ENCODE measurements at regions not wholly inside any gene's neighbourhood (a gene's known extent, or its start where the extent isn't known, plus 50 kb on each side); places are given as distances from the start of the nearest gene placed in this dataset.

DNA sequence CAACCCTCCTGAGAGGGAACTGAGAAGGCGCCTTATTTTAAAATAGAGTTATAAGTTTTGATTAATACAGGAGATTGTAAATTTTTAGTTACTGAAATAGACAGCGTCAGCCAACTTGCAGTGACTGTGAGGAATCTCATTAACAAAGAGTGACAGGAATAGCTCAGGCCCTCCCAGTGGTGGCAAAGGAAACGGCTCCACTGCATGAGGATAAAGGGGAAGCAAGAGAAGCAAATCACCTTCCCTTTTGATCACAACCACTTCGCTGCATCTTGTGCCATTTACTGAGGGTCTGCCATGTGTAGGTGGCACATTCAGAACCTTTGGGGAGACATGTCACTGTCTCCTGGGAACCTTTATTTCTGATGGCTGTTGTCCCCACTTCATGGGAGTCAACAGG lies 612.4 kb upstream of the RAB6C start:
- TF ChIP-seq, protein P1, sequence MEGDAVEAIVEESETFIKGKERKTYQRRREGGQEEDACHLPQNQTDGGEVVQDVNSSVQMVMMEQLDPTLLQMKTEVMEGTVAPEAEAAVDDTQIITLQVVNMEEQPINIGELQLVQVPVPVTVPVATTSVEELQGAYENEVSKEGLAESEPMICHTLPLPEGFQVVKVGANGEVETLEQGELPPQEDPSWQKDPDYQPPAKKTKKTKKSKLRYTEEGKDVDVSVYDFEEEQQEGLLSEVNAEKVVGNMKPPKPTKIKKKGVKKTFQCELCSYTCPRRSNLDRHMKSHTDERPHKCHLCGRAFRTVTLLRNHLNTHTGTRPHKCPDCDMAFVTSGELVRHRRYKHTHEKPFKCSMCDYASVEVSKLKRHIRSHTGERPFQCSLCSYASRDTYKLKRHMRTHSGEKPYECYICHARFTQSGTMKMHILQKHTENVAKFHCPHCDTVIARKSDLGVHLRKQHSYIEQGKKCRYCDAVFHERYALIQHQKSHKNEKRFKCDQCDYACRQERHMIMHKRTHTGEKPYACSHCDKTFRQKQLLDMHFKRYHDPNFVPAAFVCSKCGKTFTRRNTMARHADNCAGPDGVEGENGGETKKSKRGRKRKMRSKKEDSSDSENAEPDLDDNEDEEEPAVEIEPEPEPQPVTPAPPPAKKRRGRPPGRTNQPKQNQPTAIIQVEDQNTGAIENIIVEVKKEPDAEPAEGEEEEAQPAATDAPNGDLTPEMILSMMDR (IDR thresholded peaks at IDR 0.05) = no peak
- TF ChIP-seq POLR2A (IDR thresholded peaks at IDR 0.05) = no peak

All from thyroid gland (tissue), 4 donors.